Right lobe of liver (tissue), 6 donors: ENCODE measurements at regions not wholly inside any gene's neighbourhood (a gene's known extent, or its start where the extent isn't known, plus 50 kb on each side); places are given as distances from the start of the nearest gene placed in this dataset.

ENCODE experiments used
- ATAC-seq, 4 donors: fragments of 200-7000 bp; cut with Tn5 transposase; one replicate each; pipeline ENCODE4 v1.9.1; 2020; ENCODE audit warnings: mild to moderate bottlenecking in 4 of 4, moderate library complexity in 4 of 4
- DNase-seq, 3 donors: peaks; one replicate each; pipeline ENCODE4 v3.0.0-alpha.2; 2020
- H3K27ac ChIP-seq, 3 donors: fragments of 200-600 bp; one replicate each; pipeline ENCODE4 v1.8.0; 2022
- H3K27me3 ChIP-seq, 2 donors: fragments of 200-600 bp; one replicate each; pipeline ENCODE4 v1.8.0; 2022
- H3K36me3 ChIP-seq, 4 donors: fragments of 200-600 bp; sonication (generic) in 1 of 4; one replicate each; pipeline versions ENCODE4 v1.5.1 to v1.8.0; 2017 to 2022; ENCODE audit warnings: control low read depth in 1 of 4
- H3K4me1 ChIP-seq, 4 donors: fragments of 200-600 bp; sonication (generic) in 1 of 4; one replicate each; pipeline versions ENCODE4 v1.5.1 to v1.8.0; 2017 to 2022; ENCODE audit warnings: control low read depth in 1 of 4
- H3K4me3 ChIP-seq, 3 donors: fragments of 200-600 bp; one replicate each; pipeline ENCODE4 v1.8.0; 2022
- H3K9me3 ChIP-seq, 4 donors: fragments of 200-600 bp; sonication (generic) in 1 of 4; one replicate each; pipeline versions ENCODE4 v1.5.1 to v1.8.0; 2017 to 2022; ENCODE audit warnings: control low read depth in 1 of 4
- CTCF ChIP-seq, 4 donors: fragments of 200-600 bp in 3 of 4; fragments of 450-650 bp in 1 of 4; IDR thresholded peaks; one replicate each; pipeline versions ENCODE4 v1.5.1 to v1.8.0; 2016 to 2022; ENCODE audit warnings: antibody characterized with exemption in 4 of 4, mild to moderate bottlenecking in 2 of 4
- POLR2A ChIP-seq: fragments of 450-650 bp; IDR thresholded peaks from one replicate; pipeline ENCODE4 v1.6.1; 2017; ENCODE audit warnings: antibody characterized with exemption, mild to moderate bottlenecking
- WGBS: methylation state at CpG from one replicate; pipeline ENCODE4 v1.1.6; 2018; ENCODE audit warnings: low coverage, low lambda C conversion rate; ENCODE audit not compliant: insufficient coverage; ENCODE audit errors: missing lambda C conversion rate; 5-methylcytosine and 5-hydroxymethylcytosine counted together
- intact Hi-C, 2 donors: fragments of 100-400 bp; cut with DNase I; formaldehyde crosslinking; loops; one replicate each; pipeline versions ENCODE4 v1.11.2 to v1.14.1; 2022
- donor health status: DM: no; HTN: yes; CAD: no.
- donor health status: DM: no; HTN: no; CAD: no.
- donor health status: DM: no; HTN: no; CAD: no.
- donor health status: DM: no; HTN: yes; CAD: no.
- donor health status: DM: no; HTN: yes; CAD: no.

- no peaks in the 10 kb centered on the region for H3K4me1 ChIP-seq
- DNase-seq (no peak), ATAC-seq (no peak)
- H3K36me3 ChIP-seq: no peaks in the 10 kb centered on the region
- no peak overlapping the region for H3K27ac ChIP-seq
- H3K9me3 ChIP-seq: no peaks in the 10 kb centered on the region
- no peak for TF ChIP-seq CTCF (IDR thresholded peaks at IDR 0.05)
- TF ChIP-seq POLR2A: no peak
- no peak overlapping the region for H3K4me3 ChIP-seq
- WGBS: 67% methylated on average over 4 of the region's 4 CpGs
- intact Hi-C loops: no loop called here
- no peaks in the 10 kb centered on the region for H3K27me3 ChIP-seq
Observed at GRCh38 chr6:122289762-122290539, 109.5 kb upstream of the HSF2 start.

GRCh38 chr6:122297010-122297409 is 102.4 kb upstream of the HSF2 start:
- DNase-seq: no peak
- Histone ChIP-seq H3K36me3 (no peaks in the 10 kb centered on the region), H3K9me3 (no peaks in the 10 kb centered on the region), H3K4me3 (no peak overlapping the region), H3K4me1 (no peaks in the 10 kb centered on the region), H3K27me3 (no peaks in the 10 kb centered on the region), H3K27ac (no peak overlapping the region)
- TF ChIP-seq POLR2A (no peak), CTCF (IDR thresholded peaks at IDR 0.05) (no peak)
- intact Hi-C loops: no loop called here
- ATAC-seq: no peak
- WGBS: 71% methylated on average over 2 of the region's 2 CpGs

GRCh38 chr6:122302067-122302466 is 97.4 kb upstream of the HSF2 start:
- no peaks in the 10 kb centered on the region for H3K9me3 ChIP-seq
- no peak overlapping the region for H3K27ac ChIP-seq
- no peaks in the 10 kb centered on the region for H3K36me3 ChIP-seq
- DNase-seq: no peak
- 89% methylated on average over 2 of the region's 2 CpGs for WGBS
- intact Hi-C loops: no loop called here
- H3K4me3 ChIP-seq: no peak overlapping the region
- no peak for ATAC-seq
- TF ChIP-seq POLR2A (no peak), CTCF (IDR thresholded peaks at IDR 0.05) (no peak)
- H3K4me1 ChIP-seq: no peaks in the 10 kb centered on the region
- H3K27me3 ChIP-seq: no peaks in the 10 kb centered on the region

GRCh38 chr6:122307577-122307976 is 91.9 kb upstream of the HSF2 start:
- no peaks in the 10 kb centered on the region for H3K9me3 ChIP-seq
- intact Hi-C loops: no loop called here
- WGBS: 47% methylated on average over 3 of the region's 3 CpGs

More at GRCh38 chr6:122307577-122307976, 91.9 kb upstream of the HSF2 start:
- no peak overlapping the region for H3K4me3 ChIP-seq
- H3K4me1 ChIP-seq: no peaks in the 10 kb centered on the region
- no peak for DNase-seq
- H3K27me3 ChIP-seq: no peaks in the 10 kb centered on the region
- no peaks in the 10 kb centered on the region for H3K36me3 ChIP-seq
- no peak for ATAC-seq
- TF ChIP-seq CTCF (IDR thresholded peaks at IDR 0.05) (no peak), POLR2A (no peak)
- H3K27ac ChIP-seq: no peak overlapping the region
